Parathyroid adenoma (tissue), 2 donors: ENCODE measurements at regions not wholly inside any gene's neighbourhood (a gene's known extent, or its start where the extent isn't known, plus 50 kb on each side); places are given as distances from the start of the nearest gene placed in this dataset.

Experiments used
- H2AFZ ChIP-seq: fragments of 300-600 bp; sonication (generic); one replicate; pipeline ENCODE4 v1.7.0; 2017; ENCODE audit warnings: antibody characterized with exemption, mild to moderate bottlenecking
- H3K27ac ChIP-seq: fragments of 300-600 bp; sonication (generic); one replicate; pipeline ENCODE4 v1.7.0; 2017
- H3K27me3 ChIP-seq: fragments of 300-600 bp; sonication (generic); one replicate; pipeline ENCODE4 v1.7.0; 2017; ENCODE audit warnings: low read length; ENCODE audit not compliant: control insufficient read depth, insufficient read depth
- H3K36me3 ChIP-seq: fragments of 300-600 bp; sonication (generic); one replicate; pipeline ENCODE4 v1.7.0; 2017; ENCODE audit warnings: low read length; ENCODE audit not compliant: control insufficient read depth, insufficient read depth
- H3K4me1 ChIP-seq: fragments of 300-600 bp; sonication (generic); one replicate; pipeline ENCODE4 v1.7.0; 2017; ENCODE audit warnings: control low read depth
- H3K4me2 ChIP-seq: fragments of 300-600 bp; sonication (generic); one replicate; pipeline ENCODE4 v1.7.0; 2017; ENCODE audit warnings: low read length
- H3K4me3 ChIP-seq: fragments of 300-600 bp; sonication (generic); one replicate; pipeline ENCODE4 v1.7.0; 2017; ENCODE audit warnings: low read depth, low read length
- H3K79me2 ChIP-seq: fragments of 300-600 bp; sonication (generic); one replicate; pipeline ENCODE4 v1.7.0; 2017; ENCODE audit warnings: control low read depth
- H3K9ac ChIP-seq: fragments of 300-600 bp; sonication (generic); one replicate; pipeline ENCODE4 v1.7.0; 2017; ENCODE audit warnings: mild to moderate bottlenecking
- H3K9me3 ChIP-seq: fragments of 300-600 bp; sonication (generic); one replicate; pipeline ENCODE4 v1.7.0; 2017; ENCODE audit warnings: low read length; ENCODE audit not compliant: control insufficient read depth
- CTCF ChIP-seq: fragments of 300-600 bp; sonication (generic); IDR thresholded peaks from one replicate; pipeline ENCODE4 v1.7.0; 2017; ENCODE audit warnings: antibody characterized with exemption, mild to moderate bottlenecking
- donor health status: primary hyperparathyroidism.

DNA sequence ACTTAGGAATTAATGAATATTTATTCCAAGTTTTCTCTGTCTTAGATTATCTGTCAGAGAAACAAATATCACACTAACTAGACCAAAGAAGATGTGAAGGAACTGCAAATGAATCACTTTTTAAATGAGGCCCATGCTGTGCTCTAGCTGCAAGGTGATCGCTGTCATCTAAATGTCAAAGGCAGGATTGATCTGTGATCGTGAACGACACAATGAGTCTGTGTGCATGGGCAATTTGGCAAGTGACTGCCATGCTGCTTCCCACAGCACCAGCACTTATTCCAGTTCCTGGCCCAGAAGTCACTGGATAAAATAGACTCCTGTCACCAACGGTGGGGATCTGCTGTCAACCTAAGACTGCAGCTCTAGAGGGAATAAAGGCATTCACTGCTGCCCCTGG, 141.2 kb downstream of the TRIM36 start:
- Histone ChIP-seq H3K36me3 (no peaks in the 10 kb centered on the region), H2AFZ (no peak overlapping the region), H3K4me2 (no peak overlapping the region), H3K4me3 (no peak overlapping the region), H3K9me3 (no peaks in the 10 kb centered on the region), H3K79me2 (no peaks in the 10 kb centered on the region), H3K27me3 (no peaks in the 10 kb centered on the region), H3K4me1 (no peaks in the 10 kb centered on the region), H3K27ac (no peak overlapping the region), H3K9ac (no peak overlapping the region)
- no peak for TF ChIP-seq CTCF

- no peaks in the 10 kb centered on the region for H3K4me1 ChIP-seq
- H3K4me2 ChIP-seq: no peak overlapping the region
- no peaks in the 10 kb centered on the region for H3K36me3 ChIP-seq
- H3K4me3 ChIP-seq: no peak overlapping the region
- TF ChIP-seq CTCF: no peak
- no peaks in the 10 kb centered on the region for H3K9me3 ChIP-seq
- no peak overlapping the region for H3K27ac ChIP-seq
- no peak overlapping the region for H2AFZ ChIP-seq
- H3K27me3 ChIP-seq: no peaks in the 10 kb centered on the region
- H3K79me2 ChIP-seq: no peaks in the 10 kb centered on the region
- no peak overlapping the region for H3K9ac ChIP-seq
Measured at GRCh38 chr5:115024922-115025321, 144.8 kb downstream of the TRIM36 start.

GRCh38 chr5:115022303-115022702, 147.4 kb downstream of the TRIM36 start:
- no peak for TF ChIP-seq CTCF
- H3K27ac ChIP-seq: no peak overlapping the region
- no peaks in the 10 kb centered on the region for H3K27me3 ChIP-seq
- no peaks in the 10 kb centered on the region for H3K9me3 ChIP-seq
- no peak overlapping the region for H3K4me2 ChIP-seq
- no peaks in the 10 kb centered on the region for H3K79me2 ChIP-seq
- H3K4me3 ChIP-seq: no peak overlapping the region
- no peak overlapping the region for H3K9ac ChIP-seq
- H3K36me3 ChIP-seq: no peaks in the 10 kb centered on the region
- no peak overlapping the region for H2AFZ ChIP-seq
- H3K4me1 ChIP-seq: no peaks in the 10 kb centered on the region

- no peaks in the 10 kb centered on the region for H3K79me2 ChIP-seq
- H3K27me3 ChIP-seq: no peaks in the 10 kb centered on the region
- no peak overlapping the region for H3K9ac ChIP-seq
- no peaks in the 10 kb centered on the region for H3K36me3 ChIP-seq
- H3K27ac ChIP-seq: no peak overlapping the region
- no peaks in the 10 kb centered on the region for H3K4me1 ChIP-seq
- no peak overlapping the region for H3K4me3 ChIP-seq
- no peak overlapping the region for H2AFZ ChIP-seq
- no peaks in the 10 kb centered on the region for H3K9me3 ChIP-seq
- TF ChIP-seq CTCF: no peak
- no peak overlapping the region for H3K4me2 ChIP-seq
Measured at GRCh38 chr5:115016646-115017045, 153.1 kb downstream of the TRIM36 start.

DNA sequence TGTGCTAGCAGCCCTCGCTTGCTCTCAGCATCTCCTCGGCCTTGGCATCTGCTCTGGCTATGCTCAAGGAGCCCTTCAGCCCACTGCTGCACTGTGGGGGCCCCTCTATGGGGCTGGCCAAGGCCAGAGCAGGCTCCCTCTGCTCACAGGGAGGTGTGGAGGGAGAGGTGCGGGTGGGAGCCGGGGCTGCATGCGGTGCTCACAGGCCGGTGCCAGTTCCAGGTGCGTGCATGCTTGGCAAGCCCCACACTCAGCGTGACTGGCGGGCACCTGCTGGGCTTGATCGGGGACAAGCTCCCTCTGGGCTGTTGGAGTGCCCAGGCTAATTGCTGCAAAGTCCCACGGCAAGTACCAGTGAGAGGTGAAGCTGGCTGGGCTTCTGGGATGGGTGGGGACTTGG, 170.5 kb downstream of the TRIM36 start:
- no peak overlapping the region for H3K9ac ChIP-seq
- H3K27me3 ChIP-seq: no peaks in the 10 kb centered on the region
- no peaks in the 10 kb centered on the region for H3K4me1 ChIP-seq
- H3K27ac ChIP-seq: no peak overlapping the region
- no peaks in the 10 kb centered on the region for H3K36me3 ChIP-seq
- no peaks in the 10 kb centered on the region for H3K9me3 ChIP-seq
- H2AFZ ChIP-seq: no peak overlapping the region
- no peaks in the 10 kb centered on the region for H3K79me2 ChIP-seq
- H3K4me2 ChIP-seq: no peak overlapping the region
- H3K4me3 ChIP-seq: no peak overlapping the region
- no peak for TF ChIP-seq CTCF
